NCI-H1436 treated with DMSO at 0.1 percent for 48 hours (cell line): ENCODE measurements at regions not wholly inside any gene's neighbourhood (a gene's known extent, or its start where the extent isn't known, plus 50 kb on each side); places are given as distances from the start of the nearest gene placed in this dataset.
"Not testable (repeated sequence)": the region's sequence is repeated elsewhere in the genome, so short reads cannot be mapped to it uniquely, and the experiment has no call there.

ENCODE experiments used
- DNase-seq: peaks from one replicate; lab custom pipeline; 2025; lab: John Stamatoyannopoulos, UW

DNA sequence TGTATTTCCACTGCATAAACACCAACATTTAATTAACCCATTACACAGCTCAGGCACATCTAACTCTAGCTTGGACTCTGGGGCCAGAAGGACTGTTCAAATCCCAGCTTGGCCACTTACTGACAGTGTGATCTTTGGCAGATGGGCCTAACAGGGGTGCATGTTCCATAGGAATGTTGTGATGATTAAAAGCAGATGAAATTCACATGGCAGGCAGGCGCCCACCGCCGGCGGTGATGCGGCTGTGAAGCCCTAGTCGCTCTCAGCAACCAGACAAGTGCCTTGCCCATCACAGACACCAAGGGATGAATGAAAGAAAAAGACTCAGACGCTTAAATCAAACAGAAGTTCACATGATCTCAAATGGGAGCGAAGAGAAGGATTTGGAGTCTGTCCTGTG, 84.6 kb upstream of the WSB1 start:
- no peak for DNase-seq

DNA sequence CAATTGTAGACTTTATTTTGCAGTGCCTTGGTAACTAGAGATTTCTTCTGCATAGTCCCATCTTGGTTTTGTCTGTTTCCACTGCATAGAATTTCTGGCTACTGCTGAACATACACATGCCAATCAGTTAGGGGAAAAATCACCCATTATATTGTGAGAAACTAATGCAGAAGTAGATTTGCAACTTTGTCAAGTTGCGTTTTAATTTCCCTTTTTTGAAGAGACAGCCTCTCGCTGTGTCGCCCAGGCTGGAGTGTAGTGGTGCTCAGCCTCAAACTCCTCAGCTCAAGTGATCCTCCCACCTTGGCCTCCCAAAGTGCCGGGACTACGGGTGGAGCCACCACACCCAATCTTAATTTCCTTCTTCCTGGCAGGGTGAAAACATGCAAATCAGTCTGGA, 83.1 kb upstream of the WSB1 start:
- DNase-seq = not testable (repeated sequence)

DNA sequence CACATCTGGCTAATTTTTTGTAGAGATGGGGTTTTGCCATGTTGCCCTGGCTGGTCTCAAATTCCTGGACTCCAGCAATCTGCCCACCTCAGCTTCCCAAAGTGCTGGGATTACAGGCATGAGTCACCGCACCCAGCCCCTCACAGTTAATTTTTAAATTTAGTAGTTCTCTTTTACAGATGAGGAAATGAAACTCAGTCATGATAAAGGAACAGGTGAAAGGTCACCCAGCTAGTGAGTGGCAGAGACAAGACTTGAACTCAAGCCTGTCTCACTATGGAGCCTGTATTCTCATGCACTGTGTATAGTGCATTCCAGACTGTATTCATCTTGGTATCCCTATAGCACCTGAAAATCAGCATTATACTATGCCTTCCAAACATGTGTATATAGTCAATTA, 77.1 kb upstream of the WSB1 start:
- no peak for DNase-seq

DNA sequence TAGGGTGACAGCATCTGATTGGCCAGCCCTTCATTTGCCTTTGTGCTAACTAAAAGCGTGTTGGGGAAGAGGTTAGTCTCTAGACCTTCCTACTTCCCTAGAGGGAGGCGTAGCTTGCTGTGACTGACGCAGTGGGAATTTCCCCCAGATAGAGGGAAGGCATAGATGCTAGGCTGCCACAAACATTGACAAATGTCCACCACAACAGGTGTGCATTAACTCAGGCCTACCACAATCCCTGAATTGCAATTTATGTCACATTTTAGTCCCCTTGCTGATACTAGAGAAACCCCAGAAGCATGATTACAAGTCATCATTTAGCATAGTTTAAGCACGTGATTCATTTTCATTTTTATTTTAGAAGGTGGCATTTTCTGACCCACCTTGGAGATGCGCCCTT, 76.3 kb upstream of the WSB1 start:
- no peak for DNase-seq

DNA sequence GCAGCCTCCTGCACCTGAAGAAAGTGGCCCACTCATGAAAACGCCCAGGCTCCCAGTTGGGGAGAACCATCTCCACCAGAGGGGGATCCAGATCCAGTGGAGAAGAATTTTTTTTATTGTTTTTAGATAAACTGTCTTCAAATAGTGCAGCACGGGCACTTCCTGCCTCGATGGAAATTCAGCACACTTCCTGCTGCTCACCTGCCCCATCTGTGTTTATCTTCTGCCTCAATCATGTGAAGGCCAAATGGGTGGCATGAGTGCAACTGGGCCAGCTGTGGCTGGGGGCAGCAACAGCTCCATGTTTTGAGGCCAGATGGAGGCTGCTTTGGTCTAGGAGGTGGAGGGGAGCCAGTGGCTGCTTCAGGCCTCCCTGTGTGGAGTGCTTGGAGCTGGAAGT, 75.9 kb upstream of the WSB1 start:
- no peak for DNase-seq

DNA sequence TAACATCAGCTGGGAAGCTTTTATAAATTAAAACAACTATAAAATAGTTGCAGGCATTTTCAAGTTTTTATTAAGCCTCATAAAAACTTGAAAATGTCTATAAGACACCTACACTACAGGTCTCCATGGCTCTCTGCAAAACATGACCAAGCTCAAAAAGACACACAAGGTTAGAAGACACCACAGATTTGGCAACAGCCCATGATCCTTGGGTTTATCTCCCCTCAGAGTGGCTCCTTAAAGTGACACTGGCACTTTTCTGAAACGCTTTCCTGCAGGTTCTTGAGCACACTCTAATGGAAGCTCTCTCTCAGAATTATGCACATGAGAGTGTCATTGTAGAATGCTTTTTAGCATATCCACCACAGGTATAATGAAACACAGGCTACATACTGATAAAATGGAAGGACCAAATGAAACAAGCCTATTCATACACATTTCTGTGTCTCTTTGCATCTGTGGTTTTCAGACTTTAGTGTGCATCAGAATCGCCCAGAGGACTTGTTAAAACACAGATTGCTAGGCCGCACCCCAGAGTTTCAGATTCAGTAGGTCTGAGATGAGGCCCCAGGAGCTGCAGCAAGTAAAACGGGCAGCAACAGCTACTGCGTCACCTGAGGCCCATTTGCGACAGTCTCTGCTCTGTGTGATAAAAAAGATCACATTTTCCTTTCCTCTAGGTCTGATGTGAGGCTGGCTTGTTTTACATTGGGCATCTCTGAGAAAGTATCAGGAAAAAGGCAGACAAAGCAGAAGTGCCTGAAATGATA, 75.0 kb upstream of the WSB1 start:
- DNase-seq = no peak

DNA sequence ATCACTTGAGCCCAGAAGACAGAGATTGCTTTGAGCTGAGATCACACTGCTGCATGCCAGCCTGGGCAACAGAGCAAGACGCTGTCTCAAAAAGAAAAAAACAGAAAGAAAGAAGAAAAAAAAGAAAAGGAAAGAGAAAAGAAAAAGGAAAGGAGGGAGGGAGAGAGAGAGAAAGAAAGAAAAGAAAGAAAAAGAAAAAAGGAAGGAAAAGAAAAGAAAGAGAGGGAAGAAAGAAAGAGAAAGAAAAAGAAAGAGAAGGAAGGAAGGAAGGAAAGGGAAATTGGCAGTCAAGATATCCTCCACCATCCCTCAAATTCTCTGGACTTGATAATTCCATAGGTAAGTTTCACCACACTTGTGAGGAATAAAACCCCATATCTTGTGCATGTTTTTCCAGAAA, 71.4 kb upstream of the WSB1 start:
- no peak for DNase-seq

DNA sequence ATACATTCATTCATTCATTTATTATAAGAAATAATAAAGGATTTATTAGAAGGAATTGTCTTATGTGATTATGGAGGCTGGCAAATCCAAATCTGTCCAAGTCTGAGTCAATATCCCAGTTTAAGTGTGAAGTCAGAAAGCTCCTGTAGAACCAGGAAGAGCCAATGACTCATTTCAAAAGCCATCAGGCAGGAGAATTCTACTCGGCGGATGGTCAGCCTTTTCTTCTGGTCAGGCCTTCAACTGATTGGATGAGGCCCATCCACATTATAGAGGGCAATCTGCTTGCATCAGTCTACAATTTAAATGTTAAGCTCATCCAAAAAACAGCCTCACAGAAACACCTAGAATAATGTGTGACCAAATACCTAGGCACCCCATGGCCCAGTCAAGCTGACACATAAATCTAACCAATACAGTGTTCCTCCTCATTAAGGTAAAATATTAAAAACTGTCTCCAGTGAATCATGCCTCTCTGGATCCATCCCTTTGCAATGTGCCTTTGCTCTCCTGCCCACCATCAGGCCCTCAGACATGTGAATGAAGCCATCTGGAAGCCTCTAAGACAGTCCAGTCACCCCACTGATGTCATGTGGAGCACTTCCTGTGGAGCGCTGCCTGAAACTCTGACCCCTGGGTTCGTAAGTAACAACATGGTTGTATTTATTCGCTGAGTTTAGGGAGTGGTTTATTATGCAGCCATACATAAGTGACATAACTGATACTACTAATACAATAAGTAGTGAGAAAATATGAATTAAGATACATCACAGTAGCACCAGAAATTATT, 69.2 kb upstream of the WSB1 start:
- DNase-seq = no peak

DNA sequence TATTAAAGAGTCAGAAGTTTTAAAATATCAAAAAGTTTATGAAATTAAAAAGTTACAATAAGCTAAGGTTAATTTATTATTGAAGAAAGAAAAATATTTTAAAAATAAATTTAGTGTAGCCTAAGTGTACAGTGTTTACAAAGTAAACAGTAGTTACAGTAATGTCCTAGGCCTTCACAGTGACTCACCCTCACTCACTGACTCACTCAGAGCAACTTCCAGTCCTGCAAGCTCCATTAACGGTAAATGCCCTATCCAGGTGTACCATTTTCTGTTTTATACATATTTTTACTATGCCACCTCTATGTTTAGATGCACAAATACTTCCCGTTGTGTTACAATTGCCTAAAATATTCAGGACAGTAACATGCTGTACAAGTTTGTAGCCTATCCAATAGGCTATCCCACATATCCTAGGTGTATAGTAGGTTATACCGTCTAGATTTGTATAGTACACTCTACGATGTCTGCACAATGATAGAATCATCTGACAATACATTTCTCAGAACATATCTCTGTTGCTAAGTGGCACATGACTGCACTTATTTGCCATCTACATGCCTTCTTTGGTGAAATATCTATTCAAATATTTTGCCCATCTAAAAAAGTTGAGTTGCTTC, 67.2 kb upstream of the WSB1 start:
- no peak for DNase-seq

DNA sequence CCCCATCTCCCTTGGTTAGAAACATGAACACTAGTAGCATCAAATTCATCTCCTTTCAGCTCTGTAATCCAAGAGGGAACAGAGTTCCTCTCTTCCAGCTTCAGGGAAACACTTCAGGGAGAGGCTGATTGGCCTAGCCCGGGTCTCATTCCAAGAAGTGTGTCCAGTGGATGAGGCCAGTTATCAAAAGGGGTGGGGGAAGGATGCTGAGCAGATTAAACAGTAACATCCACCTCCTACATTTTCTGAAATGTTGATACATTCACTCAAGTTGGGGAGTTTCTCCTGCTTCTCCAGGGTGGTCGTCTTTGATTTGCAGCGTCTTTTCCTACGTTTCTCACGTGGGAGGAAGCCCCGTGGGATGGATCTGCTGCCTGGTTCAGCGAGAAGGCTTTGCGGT, 62.9 kb upstream of the WSB1 start:
- DNase-seq = no peak

DNA sequence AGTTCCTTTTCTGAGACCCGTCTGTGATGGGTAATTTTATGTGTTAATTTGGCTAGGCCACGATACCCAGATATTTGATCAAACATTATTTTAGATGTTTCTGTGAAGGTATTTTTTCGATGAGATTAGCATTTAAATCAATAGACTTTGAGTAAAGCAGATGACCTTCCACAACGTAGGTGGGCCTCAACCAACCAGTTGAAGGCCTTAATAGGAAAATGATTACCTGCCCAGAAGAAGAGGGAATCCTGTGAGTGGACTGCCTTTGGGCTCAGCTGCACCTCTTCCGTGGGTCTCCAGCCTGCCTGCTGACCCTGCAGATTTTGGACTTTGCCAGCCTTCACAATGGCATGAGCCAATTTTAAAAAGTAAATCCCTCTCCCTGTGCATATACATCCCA, 61.6 kb upstream of the WSB1 start:
- no peak for DNase-seq

DNA sequence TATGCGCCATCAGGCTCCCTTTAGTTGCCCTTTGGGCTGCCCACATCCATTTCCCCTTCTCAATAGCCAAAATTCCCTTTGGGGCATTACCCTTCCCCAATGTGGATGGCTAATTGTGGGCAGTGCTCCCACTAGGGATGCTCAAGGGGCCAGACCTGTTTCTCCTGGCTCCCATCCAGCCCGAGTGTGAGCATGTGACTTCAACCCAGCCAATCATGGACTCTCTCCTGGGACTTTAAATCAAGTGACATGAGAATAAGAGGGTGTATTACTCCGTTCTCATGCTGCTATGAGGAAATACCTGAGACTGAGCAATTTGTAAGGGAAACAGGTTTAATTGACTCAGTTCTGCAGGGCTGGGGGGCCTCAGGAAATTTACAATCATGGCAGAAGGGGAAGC, 60.9 kb upstream of the WSB1 start:
- DNase-seq = no peak

DNA sequence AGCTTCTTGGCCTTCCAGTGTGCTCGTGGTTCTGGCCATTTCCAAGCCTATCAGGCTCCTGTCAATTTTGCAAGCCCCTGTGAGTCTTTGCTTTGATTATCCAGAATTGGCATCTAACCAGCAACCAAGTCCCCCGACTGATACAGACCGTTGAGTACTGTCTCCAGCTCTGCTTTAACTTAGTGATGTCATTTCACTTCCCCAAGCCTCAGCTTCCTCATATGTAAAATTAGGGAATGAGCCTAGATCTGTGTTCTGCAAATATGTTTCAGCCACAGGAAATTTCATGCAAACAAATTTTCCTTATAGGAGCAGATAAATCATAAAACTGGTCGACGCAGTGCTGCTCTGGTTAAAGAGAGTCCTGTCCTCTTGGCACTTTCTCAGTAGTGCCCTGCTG, 60.1 kb upstream of the WSB1 start:
- no peak for DNase-seq

DNA sequence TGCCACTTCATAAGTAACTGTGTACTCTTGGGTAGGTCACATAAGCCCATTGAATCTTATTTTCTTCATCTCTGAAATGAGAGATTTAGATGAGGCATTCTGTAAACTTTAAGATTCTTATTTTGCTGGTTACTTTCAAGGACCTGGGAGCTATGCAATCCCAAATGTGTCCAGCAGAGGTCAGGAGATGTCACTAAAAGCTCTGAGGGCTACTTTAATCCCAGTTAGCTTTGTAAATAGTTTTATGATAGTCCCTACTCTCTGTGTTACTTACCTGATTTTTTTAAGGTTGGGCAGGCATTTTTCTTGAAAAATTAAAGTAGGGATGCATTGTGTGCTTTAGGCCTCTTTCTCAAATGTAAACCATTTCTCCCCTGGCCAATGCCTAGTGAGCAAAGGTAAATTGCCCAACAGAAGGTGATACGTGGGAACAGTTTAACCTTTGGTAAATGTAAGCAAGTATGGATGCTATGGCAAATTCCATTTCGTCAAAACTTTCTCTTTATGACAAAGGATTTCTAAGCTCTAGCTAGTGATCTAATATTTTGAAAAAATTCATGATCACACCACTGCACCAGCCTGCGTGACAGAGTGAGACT, 57.1 kb upstream of the WSB1 start:
- DNase-seq = no peak

DNA sequence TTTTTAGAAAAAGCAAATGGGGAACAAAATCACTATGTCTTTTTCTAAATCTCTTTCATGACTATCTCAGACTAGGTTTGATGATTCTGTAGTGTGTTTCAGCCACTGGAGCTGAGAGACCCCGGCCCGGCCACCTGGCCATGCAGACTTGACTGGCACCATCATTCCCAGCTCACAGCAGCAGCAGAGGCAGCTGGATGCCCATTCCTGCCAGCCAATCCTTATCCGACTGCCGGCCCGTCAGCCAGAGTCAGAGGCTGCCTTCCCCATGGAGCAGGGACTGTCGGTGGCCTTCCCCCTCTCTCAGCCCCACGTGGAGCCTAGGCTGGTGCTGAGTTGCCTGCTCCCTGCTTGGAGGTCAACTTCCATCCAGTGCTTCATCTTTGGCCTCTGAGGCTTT, 56.0 kb upstream of the WSB1 start:
- DNase-seq = no peak

DNA sequence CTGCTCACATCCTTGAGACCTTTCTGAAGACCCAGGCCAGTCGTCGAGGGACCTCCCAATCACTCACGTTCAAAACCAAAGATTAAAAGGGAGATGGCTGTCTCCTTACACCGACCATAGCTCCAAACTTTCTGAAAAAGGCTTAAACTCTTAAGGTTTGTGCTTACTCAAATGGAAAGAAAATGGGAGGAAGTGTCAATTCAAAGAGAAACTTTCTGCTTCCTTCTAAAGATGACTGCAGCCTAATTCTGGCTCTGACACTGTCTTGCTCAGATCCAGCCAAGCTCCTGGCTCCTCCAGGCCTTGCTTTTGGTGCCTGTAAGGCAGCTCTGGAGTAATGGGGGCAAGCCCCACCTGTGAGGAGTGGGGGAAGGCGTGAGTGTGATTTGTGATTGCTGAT, 54.9 kb upstream of the WSB1 start:
- no peak for DNase-seq

DNA sequence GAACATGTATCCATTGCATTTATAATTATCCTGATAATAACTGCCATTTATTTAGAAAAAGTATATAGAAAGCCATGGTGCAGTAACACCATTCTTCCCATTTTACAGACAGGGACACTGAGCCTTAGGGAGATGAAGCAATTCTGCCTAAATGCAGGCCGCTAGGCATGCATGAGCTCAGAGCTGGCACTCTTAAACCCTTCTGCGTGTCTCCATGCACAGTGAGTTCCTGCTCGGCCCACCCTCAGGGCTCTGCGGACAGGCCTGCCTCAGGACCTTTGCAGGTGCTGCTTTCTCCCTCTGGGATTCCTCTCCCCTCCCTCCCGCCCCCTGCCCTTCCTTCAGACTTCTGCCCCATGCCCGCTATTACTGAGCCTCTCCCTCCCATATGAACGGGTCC, 54.3 kb upstream of the WSB1 start:
- no peak for DNase-seq

DNA sequence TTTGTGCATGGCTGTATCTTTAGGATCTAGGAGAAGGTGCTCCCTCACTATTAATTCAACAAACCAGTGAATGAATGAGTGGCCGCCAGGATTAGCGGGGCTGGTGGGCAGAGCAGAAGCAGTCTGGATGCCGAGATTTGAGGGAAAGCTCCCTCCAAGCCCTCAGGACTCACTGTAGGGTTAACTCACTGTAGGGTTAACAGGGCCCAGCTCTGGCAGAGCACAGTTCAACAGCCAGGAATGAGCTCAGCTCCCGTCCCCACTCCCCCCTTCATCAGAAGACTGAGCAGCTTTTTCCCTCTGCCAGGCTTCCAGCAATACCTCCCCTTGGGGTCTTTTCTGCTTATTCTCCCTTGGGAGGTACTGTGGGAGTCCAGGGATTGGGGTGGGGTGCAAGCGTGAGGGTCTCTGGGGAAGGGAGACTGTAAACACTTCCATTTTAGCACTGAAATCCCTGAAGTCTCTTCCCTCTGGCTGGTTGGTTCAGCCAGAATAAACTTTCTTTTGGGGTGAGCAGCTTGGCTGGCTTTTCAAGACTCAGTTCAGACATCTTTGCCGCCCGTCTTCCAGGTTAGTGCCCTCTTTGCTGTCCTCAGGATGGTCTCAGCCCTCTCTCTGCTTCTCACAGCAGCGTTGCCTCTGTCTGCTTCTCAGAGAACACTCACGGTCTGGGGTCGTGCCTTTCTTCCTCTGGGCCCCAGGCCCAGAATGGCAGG, 53.7 kb upstream of the WSB1 start:
- no peak for DNase-seq

DNA sequence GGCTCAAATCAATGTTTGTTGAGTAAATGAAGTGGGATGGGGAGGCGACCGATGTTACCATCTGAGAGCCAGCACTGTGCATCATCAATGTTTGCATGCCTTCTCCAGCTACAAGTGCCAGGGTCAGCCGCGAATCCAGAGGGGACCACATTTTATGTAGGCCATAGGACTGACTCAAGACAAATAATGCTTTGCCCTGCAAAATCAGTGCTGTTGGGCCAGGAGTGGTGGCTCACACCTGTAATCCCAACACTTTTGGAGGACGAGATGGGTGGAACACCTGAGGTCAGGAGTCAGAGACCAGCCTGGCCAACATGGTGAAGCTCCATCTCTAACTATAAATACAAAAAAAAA, 53.1 kb upstream of the WSB1 start:
- no peak for DNase-seq

DNA sequence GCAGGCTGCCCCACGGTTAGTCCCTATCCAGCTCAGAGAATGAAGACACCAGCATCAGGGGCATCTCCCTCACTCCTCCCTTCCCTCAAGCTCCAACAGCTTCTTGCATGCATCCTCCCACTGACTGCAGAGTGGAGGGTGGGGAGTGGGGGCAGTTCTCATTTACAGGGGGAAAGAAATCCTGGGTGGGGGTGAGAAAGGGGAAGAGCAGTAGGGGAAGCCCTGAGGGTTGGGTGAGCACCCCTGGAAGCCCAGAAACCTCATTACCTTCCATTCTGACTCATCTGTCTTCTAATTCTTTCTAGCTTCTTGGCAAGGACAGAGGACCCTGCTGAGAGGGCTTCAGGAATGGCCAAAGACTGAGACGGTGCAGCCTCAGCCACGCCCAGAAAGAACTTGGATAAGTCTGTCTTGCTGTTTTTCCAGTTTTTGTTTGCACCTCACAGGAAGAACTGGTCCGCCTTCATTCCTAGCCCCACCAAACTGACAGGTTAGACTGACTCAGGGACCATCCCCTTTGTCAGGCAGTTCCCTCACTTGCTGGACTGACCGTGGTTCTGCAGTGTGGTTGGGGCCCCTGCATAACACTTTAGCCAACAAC, 52.5 kb upstream of the WSB1 start:
- no peak for DNase-seq

DNA sequence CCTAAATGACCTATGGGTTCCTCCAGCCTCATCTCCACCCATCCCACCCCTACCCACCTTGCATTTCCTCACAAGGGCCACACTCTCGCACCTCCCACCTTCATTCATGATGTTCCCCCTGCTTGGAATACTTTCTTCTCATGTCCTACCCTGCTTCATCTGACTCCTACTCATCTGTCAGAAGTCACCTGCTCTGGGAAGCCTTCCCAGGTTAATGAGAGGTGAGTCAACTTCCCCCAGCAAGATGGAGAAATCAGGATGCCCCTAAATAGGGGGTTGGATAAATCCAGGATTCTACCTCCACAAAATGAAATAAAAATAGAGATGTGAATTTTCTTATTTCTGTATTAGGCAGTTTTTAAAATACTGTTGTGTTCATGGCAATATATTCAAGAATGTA, 51.0 kb upstream of the WSB1 start:
- no peak for DNase-seq

DNA sequence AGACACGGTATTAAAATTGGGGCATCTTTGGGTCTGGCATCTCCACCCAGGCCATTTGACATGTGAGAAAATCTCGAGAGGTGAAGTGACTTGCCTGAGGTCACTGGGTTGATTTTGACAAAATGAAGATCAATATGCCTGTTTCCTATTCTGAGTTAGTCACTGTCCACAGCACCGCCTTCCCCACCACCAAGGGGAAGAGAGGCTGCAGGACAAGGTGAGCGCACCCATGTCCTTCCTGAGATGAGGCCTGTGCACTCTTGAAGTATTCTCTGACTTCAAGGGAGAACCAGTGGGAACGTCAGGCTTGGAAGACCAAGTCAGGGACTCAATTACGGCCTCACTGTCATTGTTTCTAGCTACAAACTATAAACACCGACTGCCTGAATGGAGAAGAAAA, 49.9 kb upstream of the WSB1 start:
- DNase-seq = no peak
